ENCODE measurements at regions not wholly inside any gene's neighbourhood (a gene's known extent, or its start where the extent isn't known, plus 50 kb on each side); places are given as distances from the start of the nearest gene placed in this dataset.

DNA sequence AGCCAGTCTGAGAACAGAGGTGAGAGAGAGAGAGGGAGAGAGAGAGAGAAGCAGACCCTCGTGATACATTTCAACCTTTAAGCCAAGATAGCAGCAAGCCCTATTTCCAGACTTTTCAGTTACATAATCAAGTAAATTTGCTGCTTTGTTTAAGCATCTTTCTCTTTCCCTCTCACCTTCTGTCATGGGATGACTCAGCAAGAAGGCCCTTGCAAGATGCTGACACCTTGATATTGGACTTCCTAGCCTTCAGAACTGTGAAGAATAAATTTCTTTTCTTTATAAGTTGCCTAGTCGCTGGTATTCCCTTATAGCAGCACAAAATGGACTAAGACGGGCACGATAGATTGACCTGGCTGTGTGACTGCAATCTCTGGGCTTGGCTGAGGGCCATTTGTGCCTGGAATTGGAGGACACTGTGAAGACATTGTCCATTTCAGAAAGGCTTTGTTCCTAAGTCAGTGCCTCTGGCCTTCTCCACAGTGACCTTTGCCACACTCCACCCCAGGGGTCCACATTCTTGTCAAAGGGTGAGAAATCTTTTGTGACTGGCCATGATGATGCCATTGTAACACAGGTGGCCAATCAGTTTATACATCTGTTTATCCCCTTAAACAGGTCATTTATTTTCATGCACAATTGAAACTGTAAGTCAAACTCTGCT lies 51.3 kb upstream of the ITSN2 start:
- DNase-seq (ENCODE audit: low spot score), result no peak
- no peak for TF ChIP-seq CTCF (IDR thresholded peaks at IDR 0.05; ENCODE audit: extremely low read depth, missing control alignments)

DNA sequence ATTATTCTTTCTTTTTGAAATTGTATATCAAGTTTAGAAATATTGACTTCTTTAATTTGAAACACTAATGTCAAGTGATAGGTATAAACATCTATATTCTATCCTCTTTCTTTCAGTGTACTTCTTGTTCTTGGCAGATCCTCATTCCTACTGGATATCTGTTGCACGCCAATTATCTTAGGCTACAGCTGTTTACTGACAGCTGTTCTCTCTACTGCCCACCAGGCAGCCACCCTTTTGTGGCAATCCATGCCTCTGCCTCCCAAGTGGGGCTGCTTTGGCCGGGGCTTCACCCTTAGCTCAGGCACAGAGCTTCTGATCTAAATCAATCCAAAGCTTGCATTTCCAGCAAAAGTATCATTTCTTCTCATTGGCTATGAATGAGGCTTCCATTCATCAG lies 50.6 kb upstream of the ITSN2 start:
- DNase-seq (ENCODE audit: low spot score), result no peak
- TF ChIP-seq CTCF (IDR thresholded peaks at IDR 0.05; ENCODE audit: extremely low read depth, missing control alignments), result no peak

DNA sequence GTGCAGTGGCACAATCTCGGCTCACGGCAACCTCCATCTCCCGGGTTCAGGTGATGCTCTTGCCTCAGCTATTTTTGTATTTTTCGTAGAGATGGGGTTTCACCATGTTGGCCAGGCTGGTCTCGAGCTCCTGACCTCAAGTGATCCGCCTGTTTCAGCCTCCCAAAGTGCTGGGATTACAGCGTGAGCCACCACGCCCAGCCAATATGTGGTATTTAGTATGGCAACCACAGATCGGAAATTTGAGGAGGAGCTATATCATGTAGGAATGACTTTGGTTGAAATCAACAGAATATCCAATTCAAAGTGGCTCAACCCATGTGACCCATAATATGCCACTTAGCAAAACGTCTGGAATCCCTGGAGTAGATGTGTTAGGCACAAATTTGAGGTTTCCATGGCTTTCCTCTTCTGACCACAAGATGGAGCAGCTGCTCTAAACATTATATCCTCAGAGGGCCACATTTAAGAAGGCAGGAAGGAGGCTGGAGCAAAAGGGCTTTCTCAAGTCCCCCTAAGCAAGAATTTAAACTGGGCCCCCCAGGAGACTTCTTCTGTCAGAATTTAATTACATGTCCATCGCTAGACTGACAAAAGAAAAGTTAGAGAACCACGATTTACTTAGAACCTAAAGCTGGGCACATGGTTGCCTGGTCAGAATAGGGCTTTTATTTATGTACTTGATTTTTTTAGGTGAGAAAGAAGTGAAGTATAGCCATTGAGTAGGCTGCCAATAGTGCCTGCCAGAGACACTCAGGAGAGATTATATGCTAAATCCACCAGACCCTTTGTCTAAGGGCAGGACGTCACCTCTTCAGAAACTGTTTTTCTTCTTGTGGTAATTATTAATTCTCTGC lies 49.6 kb upstream of the ITSN2 start:
- TF ChIP-seq CTCF (IDR thresholded peaks at IDR 0.05; ENCODE audit: extremely low read depth, missing control alignments), result peak; percentile 78
- DNase-seq (ENCODE audit: low spot score), result peak; percentile 80
